HepG2 (cell line): ENCODE measurements at regions not wholly inside any gene's neighbourhood (a gene's known extent, or its start where the extent isn't known, plus 50 kb on each side); places are given as distances from the start of the nearest gene placed in this dataset.

ENCODE experiments used
- ATAC-seq: fragments of 200-7000 bp; cut with Tn5 transposase; 3 replicates; pipeline ENCODE4 v1.9.1; 2020; ENCODE audit warnings: mild to moderate bottlenecking, moderate library complexity
- BruUV-seq: library from RNA; stranded (reverse); fragments of 400-500 nt; replicated peaks from 2 replicates; lab custom pipeline; 2021; lab: Mats Ljungman, UMichigan
- CTCF ChIA-PET: fragments of 300-600 bp; formaldehyde crosslinking; extraction: SDS; loops from one replicate; lab custom pipeline; 2021; ENCODE audit warnings: low total read pairs, inconsistent platforms, low intra/inter-chr PET ratio; lab: Yijun Ruan, JAX
- POLR2A ChIA-PET: fragments of 350-600 bp; sonication (Branson Sonifier 250); formaldehyde crosslinking; loops from one replicate; lab custom pipeline; 2020; ENCODE audit warnings: antibody characterized with exemption, inconsistent platforms; lab: Yijun Ruan, JAX
- DNase-seq: peaks from one replicate; pipeline ENCODE4 v3.0.0-alpha.2; 2015; ENCODE audit warnings: low spot score
- FAIRE-seq: peaks from 3 replicates; lab custom pipeline; 2011; peaks lifted over from hg19 to GRCh38; lab: Jason Lieb, UNC
- H2AFZ ChIP-seq: one replicate; pipeline ENCODE4 v1.6.1; 2011; ENCODE audit warnings: low read length, inconsistent platforms
- H3K27ac ChIP-seq: fragments of 300-600 bp; 3 replicates; pipeline ENCODE4 v1.8.0; 2011; ENCODE audit warnings: mixed run types, mild to moderate bottlenecking, mixed read lengths, low read length, inconsistent platforms; ENCODE audit not compliant: insufficient read depth; ENCODE audit errors: extremely low read length
- H3K27me3 ChIP-seq, 2 experiments: fragments of 200-600 bp in 1 of 2; 2 replicates in 1 of 2; 3 replicates in 1 of 2; pipeline versions ENCODE4 v1.6.0 to v1.8.0; 2011; ENCODE audit warnings: low read length in 2 of 2, mild to moderate bottlenecking in 2 of 2, moderate library complexity in 2 of 2, inconsistent platforms in 1 of 2; ENCODE audit not compliant: insufficient read depth in 2 of 2, control insufficient read depth in 1 of 2
- H3K36me3 ChIP-seq, 2 experiments: fragments of 200-600 bp in 1 of 2; replicated peaks in 1 of 2; 2 replicates in 1 of 2; 3 replicates in 1 of 2; pipeline versions ENCODE4 v1.5.1 to v1.8.0; 2011; ENCODE audit warnings: low read length in 2 of 2, inconsistent platforms in 1 of 2; ENCODE audit not compliant: insufficient read depth in 2 of 2, control insufficient read depth in 1 of 2
- H3K4me1 ChIP-seq: 2 replicates; pipeline ENCODE4 v1.5.1; 2012; ENCODE audit warnings: low read length, inconsistent platforms; ENCODE audit not compliant: insufficient read depth
- H3K4me2 ChIP-seq: 2 replicates; pipeline ENCODE4 v1.6.0; 2011; ENCODE audit warnings: low read depth, low read length, inconsistent platforms
- H3K4me3 ChIP-seq, 3 experiments: fragments of 200-600 bp in 1 of 3; sonication (generic), shearing (Covaris generic) in 1 of 3; replicated peaks in 1 of 3; 2 replicates each; pipeline ENCODE4 v1.5.1; 2011 to 2016; ENCODE audit warnings: low read length in 3 of 3, inconsistent platforms in 2 of 3, low read depth in 2 of 3, mild to moderate bottlenecking in 2 of 3, control low read depth in 1 of 3, mixed read lengths in 1 of 3; ENCODE audit not compliant: insufficient read depth in 1 of 3
- H3K79me2 ChIP-seq: one replicate; pipeline ENCODE4 v1.6.1; 2011; ENCODE audit warnings: low read length, inconsistent platforms; ENCODE audit not compliant: insufficient read depth
- H3K9ac ChIP-seq: 2 replicates; pipeline ENCODE4 v1.6.0; 2011; ENCODE audit warnings: mild to moderate bottlenecking, low read depth, low read length, inconsistent platforms; ENCODE audit not compliant: insufficient read depth
- H3K9me3 ChIP-seq: 2 replicates; pipeline ENCODE4 v1.5.1; 2012; ENCODE audit warnings: mild to moderate bottlenecking, low read length
- H4K20me1 ChIP-seq: 2 replicates; pipeline ENCODE4 v1.6.0; 2011; ENCODE audit warnings: inconsistent platforms, mild to moderate bottlenecking, low read length, moderate library complexity; ENCODE audit not compliant: insufficient read depth
- AKNA ChIP-seq: sonication (generic); formaldehyde crosslinking; IDR thresholded peaks from 2 replicates; pipeline ENCODE4 v1.4.0; 2020; ENCODE audit warnings: missing genetic modification reagents, borderline replicate concordance
- CTCF ChIP-seq: sonication (generic); formaldehyde crosslinking; IDR thresholded peaks from 2 replicates; pipeline ENCODE4 v1.5.0; 2020; ENCODE audit warnings: mild to moderate bottlenecking, missing genetic modification reagents, moderate library complexity
- EZH2 ChIP-seq: conservative IDR thresholded peaks from 2 replicates; pipeline ENCODE4 v1.6.1; 2012; ENCODE audit warnings: mild to moderate bottlenecking, low read depth, low read length, moderate library complexity
- FOXM1 ChIP-seq: sonication (generic); formaldehyde crosslinking; IDR thresholded peaks from 2 replicates; pipeline ENCODE4 v1.5.0; 2020; ENCODE audit warnings: missing genetic modification reagents
- HOXA7 ChIP-seq: sonication (generic); formaldehyde crosslinking; IDR thresholded peaks from 2 replicates; pipeline ENCODE4 v1.8.1; 2022; ENCODE audit warnings: mild to moderate bottlenecking, missing genetic modification reagents, moderate library complexity
- STAG1 ChIP-seq: sonication (generic); formaldehyde crosslinking; IDR thresholded peaks from 2 replicates; pipeline ENCODE4 v1.4.0; 2020; ENCODE audit warnings: missing genetic modification reagents
- ZBTB49 ChIP-seq: sonication (generic); formaldehyde crosslinking; IDR thresholded peaks from 2 replicates; pipeline ENCODE4 v1.4.0; 2020; ENCODE audit warnings: missing genetic modification reagents, borderline replicate concordance
- ZHX1 ChIP-seq: sonication (generic); formaldehyde crosslinking; IDR thresholded peaks from 2 replicates; pipeline ENCODE4 v1.8.1; 2022; ENCODE audit warnings: low read depth, mild to moderate bottlenecking, missing genetic modification reagents
- ZNF234 ChIP-seq: sonication (generic); formaldehyde crosslinking; conservative IDR thresholded peaks from 2 replicates; pipeline ENCODE4 v1.5.1; 2020; ENCODE audit warnings: mild to moderate bottlenecking, missing genetic modification reagents
- ZNF782 ChIP-seq: sonication (generic); formaldehyde crosslinking; IDR thresholded peaks from 2 replicates; pipeline ENCODE4 v1.4.0; 2020; ENCODE audit warnings: missing genetic modification reagents, mild to moderate bottlenecking, borderline replicate concordance
- WGBS: methylation state at CpG from one replicate; pipeline ENCODE4 v1.1.6; 2017; ENCODE audit warnings: low lambda C conversion rate; 5-methylcytosine and 5-hydroxymethylcytosine counted together
- in situ Hi-C: cut with HindIII; loops from 2 replicates; pipeline ENCODE4 v1.10.0; 2017; ENCODE audit warnings: low pct_unique_long_range_greater_than_20kb; ENCODE audit not compliant: extremely low pct_ligation_motif_present
- intact Hi-C: fragments of 100-400 bp; cut with micrococcal nuclease; formaldehyde crosslinking; loops from one replicate; pipeline ENCODE4 v1.10.0; 2022; ENCODE audit not compliant: unreplicated experiment

- TF ChIP-seq AKNA (CRISPR knock-in tag) (no peak), HOXA7 (no peak)
Measured at GRCh38 chr5:104352954-104353353, 790.4 kb upstream of the NUDT12 start (continued).

GRCh38 chr5:104347119-104347708 lies 784.6 kb upstream of the NUDT12 start:
- H3K4me1 ChIP-seq: no peaks in the 10 kb centered on the region
- H2AFZ ChIP-seq: no peak overlapping the region
- no peaks in the 10 kb centered on the region for H3K79me2 ChIP-seq
- intact Hi-C loops: loop anchor here (1.0 to 5.0 kb wide), 3 partner anchors 66 to 1775 kb away; no protein-coding TSS in a partner anchor
- POLR2A ChIA-PET: no interaction called here
- 35% methylated on average over 1 of the region's 1 CpG for WGBS
- no peaks in the 10 kb centered on the region for H3K9me3 ChIP-seq
- H3K4me3 ChIP-seq: no peak overlapping the region
- no peak overlapping the region for H3K9ac ChIP-seq
- no peak for FAIRE-seq
- CTCF ChIA-PET: no interaction called here
- in situ Hi-C loops: no loop called here
- no peaks in the 10 kb centered on the region for H4K20me1 ChIP-seq
- no peak for ATAC-seq
- no peak overlapping the region for H3K27ac ChIP-seq
- no peak overlapping the region for H3K4me2 ChIP-seq
- BruUV-seq: no TSS peak
- H3K36me3 ChIP-seq: no peaks in the 10 kb centered on the region
- no peaks in the 10 kb centered on the region for H3K27me3 ChIP-seq
- DNase-seq: no peak
- TF ChIP-seq STAG1 (CRISPR knock-in tag) (peak; percentile 40; the same call in 1 of the 2 replicates), EZH2 (no peak), ZNF782 (CRISPR knock-in tag) (no peak), ZBTB49 (CRISPR knock-in tag) (no peak), ZNF234 (CRISPR knock-in tag) (no peak), ZHX1 (CRISPR knock-in tag) (no peak), FOXM1 (no peak), CTCF (peak; percentile 22)
